LNCaP clone FGC (cell line): ENCODE measurements at regions not wholly inside any gene's neighbourhood (a gene's known extent, or its start where the extent isn't known, plus 50 kb on each side); places are given as distances from the start of the nearest gene placed in this dataset.

Source experiments
- DNase-seq: peaks from one replicate; pipeline ENCODE4 v3.0.0-alpha.2; 2011; ENCODE audit warnings: low read depth
- H3K4me3 ChIP-seq: 2 replicates; pipeline ENCODE4 v1.5.1; 2011; ENCODE audit warnings: mild to moderate bottlenecking, low read depth, low read length, control low read depth
- CTCF ChIP-seq: IDR thresholded peaks from 2 replicates; pipeline ENCODE4 v1.5.1; 2012; ENCODE audit warnings: mild to moderate bottlenecking; ENCODE audit not compliant: control insufficient read depth, insufficient read depth; ENCODE audit errors: extremely low read depth

GRCh38 chr5:124276166-124276565 lies 470.3 kb downstream of the ZNF608 start:
- no peak for TF ChIP-seq CTCF
- no peak for DNase-seq
- no peak overlapping the region for H3K4me3 ChIP-seq

- H3K4me3 ChIP-seq = no peak overlapping the region
- no peak for TF ChIP-seq CTCF
- DNase-seq = no peak
Measured at GRCh38 chr5:124274949-124275348, 471.5 kb downstream of the ZNF608 start.

- no peak overlapping the region for H3K4me3 ChIP-seq
- no peak for TF ChIP-seq CTCF
- DNase-seq = no peak
Measured at GRCh38 chr5:124264499-124264898, 481.9 kb downstream of the ZNF608 start.

GRCh38 chr5:124263680-124264491 lies 482.6 kb downstream of the ZNF608 start:
- H3K4me3 ChIP-seq = peak overlapping the region; percentile 23
- TF ChIP-seq CTCF = no peak
- DNase-seq = peak; percentile 63

GRCh38 chr5:124262991-124263571 lies 483.4 kb downstream of the ZNF608 start:
- peak overlapping the region; percentile 32 for H3K4me3 ChIP-seq
- no peak for TF ChIP-seq CTCF
- DNase-seq = peak; percentile 96

GRCh38 chr5:124262470-124262869 lies 484.0 kb downstream of the ZNF608 start:
- peak; percentile 72 for DNase-seq
- peak overlapping the region; percentile 32 for H3K4me3 ChIP-seq
- TF ChIP-seq CTCF = no peak
